ENCODE measurements at regions not wholly inside any gene's neighbourhood (a gene's known extent, or its start where the extent isn't known, plus 50 kb on each side); places are given as distances from the start of the nearest gene placed in this dataset.
"Not testable (repeated sequence)": the region's sequence is repeated elsewhere in the genome, so short reads cannot be mapped to it uniquely, and the experiment has no call there.

DNA sequence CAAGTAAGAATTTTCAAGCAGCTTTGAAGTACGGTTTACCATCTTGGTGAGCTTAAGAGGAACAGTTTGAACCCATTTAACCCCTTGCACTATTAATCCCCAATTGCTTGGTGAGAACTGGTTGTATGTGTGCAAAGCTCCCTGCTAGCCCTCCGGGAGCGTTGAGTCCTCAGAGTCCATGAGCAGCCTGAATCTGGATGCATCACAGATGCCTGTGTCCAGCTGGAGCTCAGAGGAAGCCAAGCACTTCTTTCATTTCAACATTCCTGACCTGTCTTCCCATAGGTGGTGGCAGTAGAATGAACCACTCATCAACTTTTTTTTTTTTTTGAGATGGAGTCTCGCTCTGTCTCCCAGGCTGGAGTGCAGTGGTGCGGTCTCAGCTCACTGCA is 199.9 kb upstream of the IRF2BP2 start:
- not testable (repeated sequence) for TF ChIP-seq POLR2A (IDR thresholded peaks at IDR 0.05); EP300 (IDR thresholded peaks at IDR 0.05; ENCODE audit: low read depth); POLR2AphosphoS5 (IDR thresholded peaks at IDR 0.05)
- TF ChIP-seq, protein P1, sequence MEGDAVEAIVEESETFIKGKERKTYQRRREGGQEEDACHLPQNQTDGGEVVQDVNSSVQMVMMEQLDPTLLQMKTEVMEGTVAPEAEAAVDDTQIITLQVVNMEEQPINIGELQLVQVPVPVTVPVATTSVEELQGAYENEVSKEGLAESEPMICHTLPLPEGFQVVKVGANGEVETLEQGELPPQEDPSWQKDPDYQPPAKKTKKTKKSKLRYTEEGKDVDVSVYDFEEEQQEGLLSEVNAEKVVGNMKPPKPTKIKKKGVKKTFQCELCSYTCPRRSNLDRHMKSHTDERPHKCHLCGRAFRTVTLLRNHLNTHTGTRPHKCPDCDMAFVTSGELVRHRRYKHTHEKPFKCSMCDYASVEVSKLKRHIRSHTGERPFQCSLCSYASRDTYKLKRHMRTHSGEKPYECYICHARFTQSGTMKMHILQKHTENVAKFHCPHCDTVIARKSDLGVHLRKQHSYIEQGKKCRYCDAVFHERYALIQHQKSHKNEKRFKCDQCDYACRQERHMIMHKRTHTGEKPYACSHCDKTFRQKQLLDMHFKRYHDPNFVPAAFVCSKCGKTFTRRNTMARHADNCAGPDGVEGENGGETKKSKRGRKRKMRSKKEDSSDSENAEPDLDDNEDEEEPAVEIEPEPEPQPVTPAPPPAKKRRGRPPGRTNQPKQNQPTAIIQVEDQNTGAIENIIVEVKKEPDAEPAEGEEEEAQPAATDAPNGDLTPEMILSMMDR (IDR thresholded peaks at IDR 0.05) = not testable (repeated sequence)

Measured in transverse colon (tissue), 4 donors.